ENCODE measurements at regions not wholly inside any gene's neighbourhood (a gene's known extent, or its start where the extent isn't known, plus 50 kb on each side); places are given as distances from the start of the nearest gene placed in this dataset.

DNA sequence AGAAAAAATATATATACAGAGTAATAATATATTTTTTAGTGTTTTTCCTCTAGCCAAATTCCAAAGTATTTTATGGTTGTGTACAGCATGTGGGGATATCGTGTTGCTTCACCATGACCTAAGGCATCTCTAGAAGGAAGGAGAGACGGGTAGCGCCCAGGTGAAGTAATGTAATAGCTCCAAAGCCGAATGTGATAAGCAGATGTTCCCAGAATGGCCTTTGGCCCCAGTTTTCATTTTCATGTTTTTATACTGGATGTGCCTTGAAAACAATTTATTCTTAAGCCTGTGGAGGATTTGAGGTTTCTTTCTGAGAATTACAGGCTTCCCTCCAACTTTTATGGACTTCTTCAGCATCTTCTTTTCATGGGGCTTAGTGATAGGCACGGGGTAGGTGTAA, 587.9 kb upstream of the KIRREL3 start:
- TF ChIP-seq, protein P1, sequence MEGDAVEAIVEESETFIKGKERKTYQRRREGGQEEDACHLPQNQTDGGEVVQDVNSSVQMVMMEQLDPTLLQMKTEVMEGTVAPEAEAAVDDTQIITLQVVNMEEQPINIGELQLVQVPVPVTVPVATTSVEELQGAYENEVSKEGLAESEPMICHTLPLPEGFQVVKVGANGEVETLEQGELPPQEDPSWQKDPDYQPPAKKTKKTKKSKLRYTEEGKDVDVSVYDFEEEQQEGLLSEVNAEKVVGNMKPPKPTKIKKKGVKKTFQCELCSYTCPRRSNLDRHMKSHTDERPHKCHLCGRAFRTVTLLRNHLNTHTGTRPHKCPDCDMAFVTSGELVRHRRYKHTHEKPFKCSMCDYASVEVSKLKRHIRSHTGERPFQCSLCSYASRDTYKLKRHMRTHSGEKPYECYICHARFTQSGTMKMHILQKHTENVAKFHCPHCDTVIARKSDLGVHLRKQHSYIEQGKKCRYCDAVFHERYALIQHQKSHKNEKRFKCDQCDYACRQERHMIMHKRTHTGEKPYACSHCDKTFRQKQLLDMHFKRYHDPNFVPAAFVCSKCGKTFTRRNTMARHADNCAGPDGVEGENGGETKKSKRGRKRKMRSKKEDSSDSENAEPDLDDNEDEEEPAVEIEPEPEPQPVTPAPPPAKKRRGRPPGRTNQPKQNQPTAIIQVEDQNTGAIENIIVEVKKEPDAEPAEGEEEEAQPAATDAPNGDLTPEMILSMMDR (IDR thresholded peaks at IDR 0.05), result no peak
- TF ChIP-seq EP300 (IDR thresholded peaks at IDR 0.05) (no peak), POLR2A (IDR thresholded peaks at IDR 0.05; ENCODE audit: low read depth) (no peak)
